SK-N-MC (cell line): ENCODE measurements at regions not wholly inside any gene's neighbourhood (a gene's known extent, or its start where the extent isn't known, plus 50 kb on each side); places are given as distances from the start of the nearest gene placed in this dataset.

Experiments used
- EZH2 ChIP-seq: fragments of 200-600 bp; sonication (generic); IDR thresholded peaks from one replicate; pipeline ENCODE4 v1.6.1; 2017; ENCODE audit warnings: antibody characterized with exemption
- POLR2AphosphoS5 ChIP-seq: IDR thresholded peaks from 2 replicates; pipeline ENCODE4 v1.6.1; 2012; ENCODE audit warnings: mild to moderate bottlenecking, low read depth, low read length, borderline replicate concordance

- TF ChIP-seq EZH2 (no peak), POLR2AphosphoS5 (no peak)
Measured at GRCh38 chr16:86344586-86344871, 165.8 kb upstream of the FOXF1 start.
